Fibroblast of villous mesenchyme (primary cell): ENCODE measurements at regions not wholly inside any gene's neighbourhood (a gene's known extent, or its start where the extent isn't known, plus 50 kb on each side); places are given as distances from the start of the nearest gene placed in this dataset.

Experiments used
- DNase-seq: peaks from one replicate; pipeline ENCODE4 v3.0.0-alpha.2; 2010; ENCODE audit warnings: low read depth
- H3K4me3 ChIP-seq: 2 replicates; pipeline ENCODE4 v1.5.1; 2011; ENCODE audit warnings: low read depth, mild to moderate bottlenecking, low read length
- CTCF ChIP-seq: IDR thresholded peaks from 2 replicates; pipeline ENCODE4 v1.5.1; 2012; ENCODE audit warnings: low read depth, mild to moderate bottlenecking, low read length; ENCODE audit not compliant: insufficient read depth

DNA sequence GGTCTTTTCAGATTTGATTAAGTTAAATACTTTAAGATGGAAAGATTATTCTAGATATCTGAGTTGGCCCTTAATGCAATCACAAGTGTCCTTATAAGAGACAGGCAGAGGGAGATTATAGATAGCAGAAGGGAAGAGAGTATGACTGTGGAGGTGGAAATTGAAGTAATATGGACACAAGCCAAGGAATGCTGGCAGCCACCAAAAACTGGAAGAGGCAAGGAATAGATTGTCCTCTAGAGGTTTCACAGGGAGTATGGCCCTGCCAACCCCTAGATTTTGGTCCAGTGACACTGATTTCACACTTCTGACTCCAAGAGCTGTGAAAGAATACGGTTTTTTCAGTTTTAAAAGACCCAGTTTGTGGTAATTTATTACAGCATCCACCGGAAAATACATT, 1498.7 kb upstream of the CADM2 start:
- H3K4me3 ChIP-seq, result no peak overlapping the region
- no peak for TF ChIP-seq CTCF
- no peak for DNase-seq

GRCh38 chr3:83461411-83461810, 1497.4 kb upstream of the CADM2 start:
- no peak overlapping the region for H3K4me3 ChIP-seq
- TF ChIP-seq CTCF, result no peak

DNA sequence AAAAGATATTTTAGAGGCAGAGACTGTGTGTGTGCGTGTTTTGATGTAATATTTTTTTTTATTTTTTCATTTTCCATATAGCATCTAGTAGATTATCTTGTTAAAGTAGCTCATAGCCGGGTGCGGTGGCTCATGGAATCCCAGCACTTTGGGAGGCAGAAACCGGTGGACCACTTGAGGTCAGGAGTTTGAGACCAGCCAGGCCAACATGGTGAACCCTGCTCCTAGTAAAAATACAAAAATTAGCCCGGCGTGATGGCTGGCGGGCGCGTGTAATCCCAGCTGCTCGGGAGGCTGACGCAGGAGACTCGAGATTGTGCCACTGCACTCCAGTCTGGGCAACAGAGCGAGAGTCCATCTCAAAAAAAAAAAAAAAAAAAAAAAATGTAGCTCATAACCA, 1481.2 kb upstream of the CADM2 start:
- no peak for DNase-seq
- TF ChIP-seq CTCF, result no peak
- no peak overlapping the region for H3K4me3 ChIP-seq

More at GRCh38 chr3:83461411-83461810, 1497.4 kb upstream of the CADM2 start:
- no peak for DNase-seq

DNA sequence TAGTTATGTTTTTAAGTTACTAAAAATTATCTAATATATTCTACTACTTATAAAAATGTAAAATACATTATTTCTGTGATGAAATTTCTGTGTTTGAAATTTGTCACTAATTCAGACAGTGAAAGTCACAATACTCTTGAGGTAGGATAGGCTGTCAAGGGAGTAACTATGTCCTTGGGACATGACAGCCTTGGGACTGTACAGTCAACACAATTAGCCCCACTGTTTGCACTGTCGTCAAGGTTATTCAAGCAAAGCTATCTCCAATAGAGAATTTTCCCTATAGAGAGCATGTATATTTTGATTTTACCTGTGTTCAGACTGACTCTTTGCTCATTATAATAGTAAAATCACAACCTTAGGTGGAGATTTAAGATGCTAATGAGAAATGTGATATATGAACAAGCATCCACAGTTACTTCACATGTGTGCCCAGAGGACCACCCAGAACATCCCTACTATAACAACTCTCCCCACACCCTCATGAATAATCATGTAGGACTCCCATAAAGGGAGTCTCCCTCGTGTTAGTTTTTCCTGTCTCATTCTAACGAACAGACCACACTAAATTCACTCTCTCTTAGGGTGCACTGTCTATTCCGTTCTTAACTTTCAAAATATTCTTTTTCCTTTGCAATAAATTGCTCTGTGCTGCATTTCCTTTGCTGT, 1476.3 kb upstream of the CADM2 start:
- no peak overlapping the region for H3K4me3 ChIP-seq
- no peak for DNase-seq
- TF ChIP-seq CTCF, result no peak

GRCh38 chr3:83496462-83496861, 1462.3 kb upstream of the CADM2 start:
- DNase-seq, result no peak
- no peak overlapping the region for H3K4me3 ChIP-seq
- TF ChIP-seq CTCF, result no peak

- no peak for TF ChIP-seq CTCF
Measured at GRCh38 chr3:83498361-83499016, 1460.3 kb upstream of the CADM2 start.

More at GRCh38 chr3:83498361-83499016, 1460.3 kb upstream of the CADM2 start:
- H3K4me3 ChIP-seq, result no peak overlapping the region
- DNase-seq, result no peak
